ENCODE measurements at regions not wholly inside any gene's neighbourhood (a gene's known extent, or its start where the extent isn't known, plus 50 kb on each side); places are given as distances from the start of the nearest gene placed in this dataset.
"Not testable (repeated sequence)": the region's sequence is repeated elsewhere in the genome, so short reads cannot be mapped to it uniquely, and the experiment has no call there.

- peaks cover 21% of the 10 kb centered on the region for H3K4me1 ChIP-seq (ENCODE audit: insufficient read depth, low read length)
Measured at GRCh38 chr2:183536714-183537113, 412.5 kb downstream of the NUP35 start.

DNA sequence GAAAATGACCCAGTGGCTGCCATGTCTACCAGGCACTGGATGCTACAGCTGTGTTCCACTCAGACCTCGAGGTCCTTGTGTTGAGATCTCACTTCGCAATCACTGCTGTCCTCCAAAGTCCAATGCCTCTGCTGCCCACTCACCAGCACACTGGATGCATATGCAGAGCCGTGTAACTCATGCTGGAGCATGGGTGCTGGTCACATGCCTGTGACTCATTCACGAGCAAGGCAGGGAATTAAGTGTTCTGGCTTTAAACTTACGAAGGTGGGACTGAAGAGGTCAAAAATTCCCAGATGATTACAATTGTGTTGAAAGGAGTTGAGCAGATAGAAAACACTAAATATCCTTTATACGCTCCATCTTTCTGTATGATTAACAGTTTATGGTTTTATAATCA lies 417.5 kb downstream of the NUP35 start:
- Histone ChIP-seq H3K4me3 (ENCODE audit: low read length) (no peak overlapping the region), H3K9me3 (ENCODE audit: insufficient read depth, low read depth, low read length) (no peaks in the 10 kb centered on the region), H3K27ac (ENCODE audit: low read length) (no peak overlapping the region), H3K9ac (ENCODE audit: low read depth, low read length) (no peak overlapping the region), H3K27me3 (ENCODE audit: insufficient read depth, low read length) (no peaks in the 10 kb centered on the region), H3K4me1 (ENCODE audit: insufficient read depth, low read length) (no peaks in the 10 kb centered on the region; the same call in 1 of the 2 replicates), H3K36me3 (ENCODE audit: insufficient read depth, low read depth, low read length) (no peaks in the 10 kb centered on the region)

More at GRCh38 chr2:183536714-183537113, 412.5 kb downstream of the NUP35 start:
- Histone ChIP-seq H3K4me3 (ENCODE audit: low read length) (no peak overlapping the region), H3K27me3 (ENCODE audit: insufficient read depth, low read length) (peaks cover under 1% of the 10 kb centered on the region; the same call in 1 of the 2 replicates), H3K9me3 (ENCODE audit: insufficient read depth, low read depth, low read length) (no peaks in the 10 kb centered on the region), H3K27ac (ENCODE audit: low read length) (no peak overlapping the region), H3K36me3 (ENCODE audit: insufficient read depth, low read depth, low read length) (no peaks in the 10 kb centered on the region), H3K9ac (ENCODE audit: low read depth, low read length) (no peak overlapping the region)

DNA sequence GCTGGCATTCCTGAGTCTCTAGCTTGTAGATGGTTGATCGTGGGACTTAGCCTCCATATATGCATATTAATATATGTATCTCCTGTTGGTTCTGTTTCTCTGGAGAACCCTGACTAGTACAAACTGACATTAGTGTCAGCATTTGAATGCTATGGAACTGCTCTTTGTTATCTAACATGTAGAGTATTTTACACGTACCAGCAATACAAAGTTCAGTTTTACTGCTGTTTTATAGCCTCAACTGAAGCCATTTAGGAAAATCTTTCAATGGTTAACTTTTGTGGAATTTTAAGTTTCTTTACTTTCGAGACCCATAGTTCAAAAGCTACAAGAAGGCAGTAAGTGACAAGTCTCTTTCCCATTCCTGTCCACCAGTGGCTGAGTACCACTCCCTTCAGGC lies 418.4 kb downstream of the NUP35 start:
- Histone ChIP-seq H3K9me3 (ENCODE audit: insufficient read depth, low read depth, low read length) (no peaks in the 10 kb centered on the region), H3K36me3 (ENCODE audit: insufficient read depth, low read depth, low read length) (no peaks in the 10 kb centered on the region), H3K4me1 (ENCODE audit: insufficient read depth, low read length) (no peaks in the 10 kb centered on the region), H3K27ac (ENCODE audit: low read length) (no peak overlapping the region), H3K4me3 (ENCODE audit: low read length) (no peak overlapping the region), H3K27me3 (ENCODE audit: insufficient read depth, low read length) (no peaks in the 10 kb centered on the region), H3K9ac (ENCODE audit: low read depth, low read length) (no peak overlapping the region)

DNA sequence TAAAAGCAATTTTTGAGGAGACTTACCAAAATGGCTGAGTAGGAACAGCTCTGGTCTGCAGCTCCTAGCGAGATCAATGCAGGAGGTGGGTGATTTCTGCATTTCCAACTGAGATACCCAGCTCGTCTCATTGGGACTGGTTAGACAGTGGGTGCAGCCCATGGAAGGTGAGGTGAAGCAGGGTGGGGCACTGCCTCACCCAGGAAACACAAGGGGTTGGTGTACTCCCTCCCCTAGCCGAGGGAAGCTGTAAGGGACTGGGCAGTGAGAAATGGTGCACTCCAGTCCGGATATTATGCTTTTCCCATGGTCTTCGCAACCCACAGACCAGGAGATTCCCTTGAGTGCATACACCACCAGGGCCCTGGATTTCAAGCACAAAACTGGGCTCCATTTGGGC lies 419.0 kb downstream of the NUP35 start:
- no peaks in the 10 kb centered on the region for H3K36me3 ChIP-seq (ENCODE audit: insufficient read depth, low read depth, low read length)
- H3K27me3 ChIP-seq (ENCODE audit: insufficient read depth, low read length): no peaks in the 10 kb centered on the region
- no peak overlapping the region for H3K4me3 ChIP-seq (ENCODE audit: low read length)
- no peaks in the 10 kb centered on the region for H3K4me1 ChIP-seq (ENCODE audit: insufficient read depth, low read length)
- no peak overlapping the region for H3K27ac ChIP-seq (ENCODE audit: low read length)
- H3K9ac ChIP-seq (ENCODE audit: low read depth, low read length): no peak overlapping the region
- H3K9me3 ChIP-seq (ENCODE audit: insufficient read depth, low read depth, low read length): no peaks in the 10 kb centered on the region

- Histone ChIP-seq H3K27me3 (ENCODE audit: insufficient read depth, low read length) (no peaks in the 10 kb centered on the region), H3K4me3 (ENCODE audit: low read length) (no peak overlapping the region)
Measured at GRCh38 chr2:183543731-183544130, 419.5 kb downstream of the NUP35 start.

GRCh38 chr2:183546560-183547350 lies 422.5 kb downstream of the NUP35 start:
- not testable (repeated sequence) for H3K4me3 ChIP-seq (ENCODE audit: low read length); H3K9ac ChIP-seq (ENCODE audit: low read depth, low read length); H3K4me1 ChIP-seq (ENCODE audit: insufficient read depth, low read length); H3K36me3 ChIP-seq (ENCODE audit: insufficient read depth, low read depth, low read length); H3K27ac ChIP-seq (ENCODE audit: low read length); H3K27me3 ChIP-seq (ENCODE audit: insufficient read depth, low read length); H3K9me3 ChIP-seq (ENCODE audit: insufficient read depth, low read depth, low read length)

More at GRCh38 chr2:183543731-183544130, 419.5 kb downstream of the NUP35 start:
- H3K27ac ChIP-seq (ENCODE audit: low read length): no peak overlapping the region
- H3K4me1 ChIP-seq (ENCODE audit: insufficient read depth, low read length): no peaks in the 10 kb centered on the region
- no peaks in the 10 kb centered on the region for H3K36me3 ChIP-seq (ENCODE audit: insufficient read depth, low read depth, low read length)
- H3K9me3 ChIP-seq (ENCODE audit: insufficient read depth, low read depth, low read length): no peaks in the 10 kb centered on the region
- H3K9ac ChIP-seq (ENCODE audit: low read depth, low read length): no peak overlapping the region

DNA sequence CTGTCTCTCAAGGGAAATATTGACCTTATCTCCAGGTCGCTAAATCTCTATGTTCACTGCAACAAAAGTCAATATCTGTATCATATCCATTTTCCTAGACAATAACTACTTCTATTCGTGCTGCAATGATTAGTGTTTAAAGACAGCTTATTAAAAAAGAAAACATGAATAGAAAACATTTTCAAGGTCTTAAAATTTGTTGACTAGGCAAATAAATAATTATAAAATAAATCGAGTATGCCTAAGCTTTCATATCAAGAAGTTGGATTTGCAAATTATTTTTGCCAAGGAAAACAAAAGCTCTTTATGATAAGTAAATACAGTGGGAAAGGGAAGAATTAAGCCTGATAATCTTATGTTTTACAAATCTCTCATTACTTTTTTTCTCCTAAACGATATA lies 428.5 kb downstream of the NUP35 start:
- no peak overlapping the region for H3K9ac ChIP-seq (ENCODE audit: low read depth, low read length)
- no peaks in the 10 kb centered on the region for H3K36me3 ChIP-seq (ENCODE audit: insufficient read depth, low read depth, low read length)
- no peak overlapping the region for H3K4me3 ChIP-seq (ENCODE audit: low read length)
- H3K4me1 ChIP-seq (ENCODE audit: insufficient read depth, low read length): no peaks in the 10 kb centered on the region
- H3K27me3 ChIP-seq (ENCODE audit: insufficient read depth, low read length): no peaks in the 10 kb centered on the region
- no peaks in the 10 kb centered on the region for H3K9me3 ChIP-seq (ENCODE audit: insufficient read depth, low read depth, low read length)
- no peak overlapping the region for H3K27ac ChIP-seq (ENCODE audit: low read length)

GRCh38 chr2:183564726-183565125 lies 440.5 kb downstream of the NUP35 start:
- H3K4me3 ChIP-seq (ENCODE audit: low read length): no peak overlapping the region
- no peaks in the 10 kb centered on the region for H3K36me3 ChIP-seq (ENCODE audit: insufficient read depth, low read depth, low read length)
- H3K27me3 ChIP-seq (ENCODE audit: insufficient read depth, low read length): no peaks in the 10 kb centered on the region
- H3K4me1 ChIP-seq (ENCODE audit: insufficient read depth, low read length): no peaks in the 10 kb centered on the region
- H3K9me3 ChIP-seq (ENCODE audit: insufficient read depth, low read depth, low read length): no peaks in the 10 kb centered on the region
- no peak overlapping the region for H3K27ac ChIP-seq (ENCODE audit: low read length)
- no peak overlapping the region for H3K9ac ChIP-seq (ENCODE audit: low read depth, low read length)

GRCh38 chr2:183575481-183575880 lies 451.2 kb downstream of the NUP35 start:
- Histone ChIP-seq H3K9me3 (ENCODE audit: insufficient read depth, low read depth, low read length) (peaks cover 17% of the 10 kb centered on the region), H3K9ac (ENCODE audit: low read depth, low read length) (no peak overlapping the region), H3K27me3 (ENCODE audit: insufficient read depth, low read length) (no peaks in the 10 kb centered on the region), H3K4me1 (ENCODE audit: insufficient read depth, low read length) (peaks cover 15% of the 10 kb centered on the region), H3K36me3 (ENCODE audit: insufficient read depth, low read depth, low read length) (no peaks in the 10 kb centered on the region), H3K27ac (ENCODE audit: low read length) (no peak overlapping the region), H3K4me3 (ENCODE audit: low read length) (no peak overlapping the region)

GRCh38 chr2:183579686-183580085 lies 455.4 kb downstream of the NUP35 start:
- no peak overlapping the region for H3K27ac ChIP-seq (ENCODE audit: low read length)
- H3K4me1 ChIP-seq (ENCODE audit: insufficient read depth, low read length): peaks cover 15% of the 10 kb centered on the region
- H3K27me3 ChIP-seq (ENCODE audit: insufficient read depth, low read length): no peaks in the 10 kb centered on the region
- H3K9me3 ChIP-seq (ENCODE audit: insufficient read depth, low read depth, low read length): no peaks in the 10 kb centered on the region
- H3K9ac ChIP-seq (ENCODE audit: low read depth, low read length): no peak overlapping the region
- H3K36me3 ChIP-seq (ENCODE audit: insufficient read depth, low read depth, low read length): no peaks in the 10 kb centered on the region
- no peak overlapping the region for H3K4me3 ChIP-seq (ENCODE audit: low read length)

DNA sequence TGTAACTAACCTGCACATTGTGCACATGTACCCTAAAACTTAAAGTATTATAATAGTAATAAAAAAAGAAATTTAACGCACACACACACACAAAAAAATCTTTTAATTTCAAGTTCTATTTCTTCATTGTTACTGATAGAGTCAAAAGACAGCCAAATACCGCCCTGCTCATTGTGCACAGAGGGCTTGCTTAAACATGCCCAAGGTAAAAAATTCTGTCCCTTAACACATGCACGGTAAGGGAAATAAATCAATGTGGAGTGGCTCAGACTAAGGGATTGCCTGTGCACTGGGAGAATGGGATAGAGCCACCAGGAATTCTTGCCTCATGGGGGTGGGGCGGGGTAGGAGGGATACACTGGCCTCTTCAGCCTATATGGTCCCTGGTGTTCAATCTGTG lies 468.0 kb downstream of the NUP35 start:
- Histone ChIP-seq H3K4me1 (ENCODE audit: insufficient read depth, low read length) (no peaks in the 10 kb centered on the region), H3K9me3 (ENCODE audit: insufficient read depth, low read depth, low read length) (no peaks in the 10 kb centered on the region), H3K27me3 (ENCODE audit: insufficient read depth, low read length) (no peaks in the 10 kb centered on the region), H3K36me3 (ENCODE audit: insufficient read depth, low read depth, low read length) (no peaks in the 10 kb centered on the region), H3K4me3 (ENCODE audit: low read length) (no peak overlapping the region), H3K9ac (ENCODE audit: low read depth, low read length) (no peak overlapping the region), H3K27ac (ENCODE audit: low read length) (no peak overlapping the region)

GRCh38 chr2:183594150-183594549 lies 469.9 kb downstream of the NUP35 start:
- Histone ChIP-seq H3K27me3 (ENCODE audit: insufficient read depth, low read length) (no peaks in the 10 kb centered on the region), H3K4me1 (ENCODE audit: insufficient read depth, low read length) (no peaks in the 10 kb centered on the region), H3K36me3 (ENCODE audit: insufficient read depth, low read depth, low read length) (no peaks in the 10 kb centered on the region), H3K9ac (ENCODE audit: low read depth, low read length) (no peak overlapping the region), H3K9me3 (ENCODE audit: insufficient read depth, low read depth, low read length) (no peaks in the 10 kb centered on the region), H3K27ac (ENCODE audit: low read length) (no peak overlapping the region), H3K4me3 (ENCODE audit: low read length) (no peak overlapping the region)
